Neural cell (in vitro differentiated cells): ENCODE measurements at regions not wholly inside any gene's neighbourhood (a gene's known extent, or its start where the extent isn't known, plus 50 kb on each side); places are given as distances from the start of the nearest gene placed in this dataset.

ENCODE experiments used
- EP300 ChIP-seq: fragments of 450-650 bp; conservative IDR thresholded peaks from 2 replicates; pipeline ENCODE4 v1.6.1; 2014; ENCODE audit warnings: antibody characterized with exemption, mild to moderate bottlenecking, moderate library complexity; ENCODE audit not compliant: poor library complexity, severe bottlenecking
- EZH2 ChIP-seq: fragments of 200-600, 300-800 bp; shearing (Covaris generic), sonication (generic); IDR thresholded peaks from 2 replicates; pipeline ENCODE4 v1.6.1; 2014; ENCODE audit warnings: antibody characterized with exemption, low read length, borderline replicate concordance, mild to moderate bottlenecking; ENCODE audit not compliant: insufficient read depth, poor library complexity, severe bottlenecking
- POLR2AphosphoS5 ChIP-seq: IDR thresholded peaks from 2 replicates; pipeline ENCODE4 v1.6.1; 2012
- RAD21 ChIP-seq: fragments of 450-650 bp; conservative IDR thresholded peaks from 2 replicates; pipeline ENCODE4 v1.6.1; 2014; ENCODE audit warnings: antibody characterized with exemption, mild to moderate bottlenecking, moderate library complexity
- SMC3 ChIP-seq: fragments of 450-650 bp; conservative IDR thresholded peaks from 2 replicates; pipeline ENCODE4 v1.6.1; 2014; ENCODE audit warnings: antibody characterized with exemption, mild to moderate bottlenecking, moderate library complexity; ENCODE audit not compliant: poor library complexity
- TF ChIP-seq, protein P1 (sequence below): fragments of 450-650 bp; IDR thresholded peaks from 2 replicates; pipeline ENCODE4 v1.5.1; 2014; ENCODE audit warnings: antibody characterized with exemption, mild to moderate bottlenecking, moderate library complexity; ENCODE audit not compliant: poor library complexity, severe bottlenecking

DNA sequence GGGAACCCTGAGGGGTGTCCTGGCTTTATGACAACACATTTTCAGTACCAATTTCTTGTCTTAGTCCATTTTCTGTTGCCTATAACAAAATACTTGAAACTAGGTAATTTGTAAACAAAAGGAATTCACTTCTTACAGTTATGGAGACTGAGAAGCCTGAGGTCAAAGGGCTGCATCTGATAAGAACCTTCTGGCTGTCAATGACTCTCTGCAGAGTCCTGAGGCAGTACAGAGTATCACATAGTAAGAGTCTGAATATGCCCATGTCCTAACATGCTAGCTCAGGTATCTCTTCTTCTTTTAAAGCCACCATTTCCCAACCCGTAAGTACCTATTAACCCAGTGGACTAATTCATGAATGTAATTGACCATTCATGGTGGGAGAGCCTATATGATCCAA, 1458.6 kb upstream of the EYS start:
- TF ChIP-seq, protein P1, sequence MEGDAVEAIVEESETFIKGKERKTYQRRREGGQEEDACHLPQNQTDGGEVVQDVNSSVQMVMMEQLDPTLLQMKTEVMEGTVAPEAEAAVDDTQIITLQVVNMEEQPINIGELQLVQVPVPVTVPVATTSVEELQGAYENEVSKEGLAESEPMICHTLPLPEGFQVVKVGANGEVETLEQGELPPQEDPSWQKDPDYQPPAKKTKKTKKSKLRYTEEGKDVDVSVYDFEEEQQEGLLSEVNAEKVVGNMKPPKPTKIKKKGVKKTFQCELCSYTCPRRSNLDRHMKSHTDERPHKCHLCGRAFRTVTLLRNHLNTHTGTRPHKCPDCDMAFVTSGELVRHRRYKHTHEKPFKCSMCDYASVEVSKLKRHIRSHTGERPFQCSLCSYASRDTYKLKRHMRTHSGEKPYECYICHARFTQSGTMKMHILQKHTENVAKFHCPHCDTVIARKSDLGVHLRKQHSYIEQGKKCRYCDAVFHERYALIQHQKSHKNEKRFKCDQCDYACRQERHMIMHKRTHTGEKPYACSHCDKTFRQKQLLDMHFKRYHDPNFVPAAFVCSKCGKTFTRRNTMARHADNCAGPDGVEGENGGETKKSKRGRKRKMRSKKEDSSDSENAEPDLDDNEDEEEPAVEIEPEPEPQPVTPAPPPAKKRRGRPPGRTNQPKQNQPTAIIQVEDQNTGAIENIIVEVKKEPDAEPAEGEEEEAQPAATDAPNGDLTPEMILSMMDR, result no peak
- no peak for TF ChIP-seq RAD21
- no peak for TF ChIP-seq POLR2AphosphoS5
- TF ChIP-seq SMC3, result no peak
- TF ChIP-seq EP300, result no peak
- no peak for TF ChIP-seq EZH2
